ENCODE measurements at regions not wholly inside any gene's neighbourhood (a gene's known extent, or its start where the extent isn't known, plus 50 kb on each side); places are given as distances from the start of the nearest gene placed in this dataset.

GRCh38 chr2:234825616-234826015, 126.2 kb upstream of the SH3BP4 start:
- intact Hi-C loops (cut with DNase I), result no loop called here
- H3K4me3 ChIP-seq, result no peak overlapping the region
- no peaks in the 10 kb centered on the region for H3K4me1 ChIP-seq
- no peaks in the 10 kb centered on the region for H3K27me3 ChIP-seq
- no peak overlapping the region for H3K27ac ChIP-seq
- H3K9me3 ChIP-seq, result no peaks in the 10 kb centered on the region
- H3K36me3 ChIP-seq, result no peaks in the 10 kb centered on the region
- H3K9ac ChIP-seq (ENCODE audit: low read depth in 2 of 2, low read length in 2 of 2), result no peak overlapping the region
- no peak for DNase-seq
- TF ChIP-seq CTCF (IDR thresholded peaks at IDR 0.05), result no peak

- no peak overlapping the region for H3K4me3 ChIP-seq
- TF ChIP-seq CTCF (IDR thresholded peaks at IDR 0.05), result no peak
- no peaks in the 10 kb centered on the region for H3K9me3 ChIP-seq
- H3K27ac ChIP-seq, result no peak overlapping the region
- H3K36me3 ChIP-seq, result no peaks in the 10 kb centered on the region
- no peaks in the 10 kb centered on the region for H3K4me1 ChIP-seq
- DNase-seq, result peak; percentile 18
- H3K27me3 ChIP-seq, result no peaks in the 10 kb centered on the region
- intact Hi-C loops (cut with DNase I), result no loop called here
- H3K9ac ChIP-seq (ENCODE audit: low read depth in 2 of 2, low read length in 2 of 2), result no peak overlapping the region
Measured at GRCh38 chr2:234823877-234824376, 127.9 kb upstream of the SH3BP4 start.

GRCh38 chr2:234823196-234823876, 128.5 kb upstream of the SH3BP4 start:
- Histone ChIP-seq H3K9ac (ENCODE audit: low read depth in 2 of 2, low read length in 2 of 2) (no peak overlapping the region), H3K36me3 (no peaks in the 10 kb centered on the region), H3K27me3 (no peaks in the 10 kb centered on the region), H3K9me3 (no peaks in the 10 kb centered on the region), H3K4me3 (no peak overlapping the region), H3K27ac (no peak overlapping the region), H3K4me1 (no peaks in the 10 kb centered on the region)
- TF ChIP-seq CTCF (IDR thresholded peaks at IDR 0.05), result no peak
- intact Hi-C loops (cut with DNase I), result no loop called here
- DNase-seq, result peak; percentile 19

- no peak overlapping the region for H3K27ac ChIP-seq
- no peaks in the 10 kb centered on the region for H3K27me3 ChIP-seq
- no peaks in the 10 kb centered on the region for H3K9me3 ChIP-seq
- H3K9ac ChIP-seq (ENCODE audit: low read depth in 2 of 2, low read length in 2 of 2), result no peak overlapping the region
- no peaks in the 10 kb centered on the region for H3K4me1 ChIP-seq
- no peak overlapping the region for H3K4me3 ChIP-seq
- no peaks in the 10 kb centered on the region for H3K36me3 ChIP-seq
- TF ChIP-seq CTCF (IDR thresholded peaks at IDR 0.05), result no peak
- DNase-seq, result no peak
- intact Hi-C loops (cut with DNase I), result no loop called here
Measured at GRCh38 chr2:234821946-234822475, 129.8 kb upstream of the SH3BP4 start.

GRCh38 chr2:234818937-234819336, 132.9 kb upstream of the SH3BP4 start:
- intact Hi-C loops (cut with DNase I), result no loop called here
- Histone ChIP-seq H3K9me3 (no peaks in the 10 kb centered on the region), H3K4me1 (no peaks in the 10 kb centered on the region), H3K27ac (no peak overlapping the region), H3K9ac (ENCODE audit: low read depth in 2 of 2, low read length in 2 of 2) (no peak overlapping the region), H3K36me3 (no peaks in the 10 kb centered on the region), H3K4me3 (no peak overlapping the region), H3K27me3 (no peaks in the 10 kb centered on the region)
- no peak for DNase-seq
- TF ChIP-seq CTCF (IDR thresholded peaks at IDR 0.05), result no peak
